ENCODE measurements at regions not wholly inside any gene's neighbourhood (a gene's known extent, or its start where the extent isn't known, plus 50 kb on each side); places are given as distances from the start of the nearest gene placed in this dataset.

GRCh38 chr2:727071-727470 lies 49.9 kb upstream of the TMEM18 start:
- H4K91ac ChIP-seq (ENCODE audit: low read depth, low read length): no peak overlapping the region
- H4K12ac ChIP-seq (ENCODE audit: low read depth, low read length): no peak overlapping the region
- no peak overlapping the region for H4K8ac ChIP-seq (ENCODE audit: low read depth, low read length)
- no peak overlapping the region for H3K4ac ChIP-seq (ENCODE audit: low read depth, low read length)
- no peaks in the 10 kb centered on the region for H3K79me1 ChIP-seq (ENCODE audit: low read length)
- H3K9me3 ChIP-seq (ENCODE audit: insufficient read depth, low read depth, low read length): no peaks in the 10 kb centered on the region
- H3K9ac ChIP-seq (ENCODE audit: low read length): no peak overlapping the region
- H3K4me1 ChIP-seq (ENCODE audit: control insufficient read depth in 1 of 2, insufficient read depth in 2 of 2, low read length in 2 of 2): no peaks in the 10 kb centered on the region
- no peak overlapping the region for H2AFZ ChIP-seq (ENCODE audit: insufficient read depth, low read length, poor library complexity)
- no peaks in the 10 kb centered on the region for H3K27me3 ChIP-seq (ENCODE audit: insufficient read depth, low read length)
- H3K79me2 ChIP-seq (ENCODE audit: control insufficient read depth, insufficient read depth, low read length, poor library complexity): no peaks in the 10 kb centered on the region
- no peak overlapping the region for H2BK120ac ChIP-seq (ENCODE audit: insufficient read depth, low read length, poor library complexity)
- no peak for DNase-seq
- H3K27ac ChIP-seq (ENCODE audit: low read depth, low read length): no peak overlapping the region
- no peaks in the 10 kb centered on the region for H3K36me3 ChIP-seq (ENCODE audit: control insufficient read depth in 1 of 2, insufficient read depth in 2 of 2, low read length in 2 of 2)
- H2BK12ac ChIP-seq (ENCODE audit: low read length): no peak overlapping the region
- WGBS (ENCODE audit: extremely low coverage, insufficient coverage, insufficient read length): no CpG with 5 or more reads among the region's 6 CpGs
- no peak overlapping the region for H3K4me2 ChIP-seq (ENCODE audit: low read length)
- no peak overlapping the region for H2BK5ac ChIP-seq (ENCODE audit: low read depth, low read length, poor library complexity)
- H3K14ac ChIP-seq (ENCODE audit: low read length): no peak overlapping the region
- no peak overlapping the region for H2AK5ac ChIP-seq (ENCODE audit: low read length)
- no peak overlapping the region for H3K18ac ChIP-seq (ENCODE audit: low read length)
- no peak overlapping the region for H3K23ac ChIP-seq (ENCODE audit: low read length)
- H3K4me3 ChIP-seq (ENCODE audit: low read depth, low read length): no peak overlapping the region

Data from trophoblast cell (in vitro differentiated cells and primary cell).